SK-N-MC (cell line): ENCODE measurements at regions not wholly inside any gene's neighbourhood (a gene's known extent, or its start where the extent isn't known, plus 50 kb on each side); places are given as distances from the start of the nearest gene placed in this dataset.

ENCODE experiments used
- EZH2 ChIP-seq: fragments of 200-600 bp; sonication (generic); IDR thresholded peaks from one replicate; pipeline ENCODE4 v1.6.1; 2017; ENCODE audit warnings: antibody characterized with exemption
- POLR2AphosphoS5 ChIP-seq: IDR thresholded peaks from 2 replicates; pipeline ENCODE4 v1.6.1; 2012; ENCODE audit warnings: mild to moderate bottlenecking, low read depth, low read length, borderline replicate concordance

DNA sequence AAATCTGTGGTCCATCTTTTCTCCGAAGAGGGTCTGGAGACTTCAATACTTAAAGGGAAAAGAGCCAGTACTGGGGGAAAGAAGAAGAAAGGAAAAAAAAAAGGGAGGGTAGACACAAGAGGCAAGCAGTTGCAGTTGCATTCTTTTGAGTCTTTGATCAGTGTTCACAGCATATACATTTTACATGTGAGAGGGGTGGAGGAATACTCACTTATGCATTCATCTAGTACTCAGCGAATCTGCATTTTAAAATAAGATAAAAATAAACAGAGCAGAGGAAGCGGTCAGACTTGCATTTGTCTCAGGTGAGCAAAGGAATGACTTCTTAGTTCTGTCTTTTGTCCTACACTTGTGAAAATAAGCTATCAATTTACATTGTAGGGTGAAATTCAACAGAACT, 275.6 kb downstream of the SLC7A11 start:
- TF ChIP-seq EZH2 (no peak), POLR2AphosphoS5 (no peak)
